ENCODE measurements at regions not wholly inside any gene's neighbourhood (a gene's known extent, or its start where the extent isn't known, plus 50 kb on each side); places are given as distances from the start of the nearest gene placed in this dataset.

- no peak for TF ChIP-seq CTCF (IDR thresholded peaks at IDR 0.05)
- Mint-ChIP-seq H3K36me3 (ENCODE audit: low read depth) (no peaks in the 10 kb centered on the region), H3K27me3 (ENCODE audit: insufficient read depth) (no peaks in the 10 kb centered on the region), H3K9me3 (peaks cover 22% of the 10 kb centered on the region), H3K4me1 (ENCODE audit: low read depth) (no peaks in the 10 kb centered on the region), H3K27ac (no peak overlapping the region), H3K4me3 (no peak overlapping the region)
- no peak for DNase-seq
Observed at GRCh38 chr2:186100636-186101035, 362.0 kb downstream of the FSIP2 start.

GRCh38 chr2:186101616-186102015, 363.0 kb downstream of the FSIP2 start:
- Mint-ChIP-seq H3K4me1 (ENCODE audit: low read depth) (no peaks in the 10 kb centered on the region), H3K27me3 (ENCODE audit: insufficient read depth) (no peaks in the 10 kb centered on the region), H3K4me3 (no peak overlapping the region), H3K9me3 (peaks cover 18% of the 10 kb centered on the region), H3K27ac (no peak overlapping the region), H3K36me3 (ENCODE audit: low read depth) (no peaks in the 10 kb centered on the region)
- TF ChIP-seq CTCF (IDR thresholded peaks at IDR 0.05), result no peak
- no peak for DNase-seq

- TF ChIP-seq CTCF (IDR thresholded peaks at IDR 0.05), result no peak
- H3K36me3 Mint-ChIP-seq (ENCODE audit: low read depth), result no peaks in the 10 kb centered on the region
- no peaks in the 10 kb centered on the region for H3K4me1 Mint-ChIP-seq (ENCODE audit: low read depth)
- DNase-seq, result no peak
- peaks cover 23% of the 10 kb centered on the region for H3K9me3 Mint-ChIP-seq
- no peak overlapping the region for H3K4me3 Mint-ChIP-seq
- no peak overlapping the region for H3K27ac Mint-ChIP-seq
- H3K27me3 Mint-ChIP-seq (ENCODE audit: insufficient read depth), result no peaks in the 10 kb centered on the region
Observed at GRCh38 chr2:186103276-186103675, 364.7 kb downstream of the FSIP2 start.

GRCh38 chr2:186105016-186105724, 366.6 kb downstream of the FSIP2 start:
- no peak for TF ChIP-seq CTCF (IDR thresholded peaks at IDR 0.05)
- H3K4me3 Mint-ChIP-seq, result no peak overlapping the region
- no peak overlapping the region for H3K27ac Mint-ChIP-seq
- H3K9me3 Mint-ChIP-seq, result peaks cover 25% of the 10 kb centered on the region
- H3K27me3 Mint-ChIP-seq (ENCODE audit: insufficient read depth), result no peaks in the 10 kb centered on the region
- no peaks in the 10 kb centered on the region for H3K36me3 Mint-ChIP-seq (ENCODE audit: low read depth)
- no peaks in the 10 kb centered on the region for H3K4me1 Mint-ChIP-seq (ENCODE audit: low read depth)
- no peak for DNase-seq

- no peak for DNase-seq
- Mint-ChIP-seq H3K27ac (no peak overlapping the region), H3K4me3 (no peak overlapping the region), H3K27me3 (ENCODE audit: insufficient read depth) (no peaks in the 10 kb centered on the region), H3K9me3 (peaks cover 34% of the 10 kb centered on the region), H3K4me1 (ENCODE audit: low read depth) (no peaks in the 10 kb centered on the region), H3K36me3 (ENCODE audit: low read depth) (peaks cover 7% of the 10 kb centered on the region; the same call in 1 of the 2 replicates)
- TF ChIP-seq CTCF (IDR thresholded peaks at IDR 0.05), result no peak
Observed at GRCh38 chr2:186108470-186108869, 369.9 kb downstream of the FSIP2 start.
